NCI-H748 treated with DMSO at 0.1 percent for 48 hours (cell line): ENCODE measurements at regions not wholly inside any gene's neighbourhood (a gene's known extent, or its start where the extent isn't known, plus 50 kb on each side); places are given as distances from the start of the nearest gene placed in this dataset.

Experiments
- DNase-seq: peaks from one replicate; lab custom pipeline; 2025; lab: John Stamatoyannopoulos, UW

GRCh38 chr2:176648700-176649297 lies 379.6 kb downstream of the MTX2 start:
- peak; percentile 84 for DNase-seq

GRCh38 chr2:176650104-176650837 lies 381.0 kb downstream of the MTX2 start:
- DNase-seq: peak; percentile 28

- no peak for DNase-seq
Measured at GRCh38 chr2:176650838-176651555, 381.8 kb downstream of the MTX2 start.

GRCh38 chr2:176652300-176653182 lies 383.3 kb downstream of the MTX2 start:
- peak; percentile 93 for DNase-seq

GRCh38 chr2:176653479-176654443 lies 384.5 kb downstream of the MTX2 start:
- peak; percentile 70 for DNase-seq

- no peak for DNase-seq
Measured at GRCh38 chr2:176656038-176656775, 387.0 kb downstream of the MTX2 start.

GRCh38 chr2:176656776-176657140 lies 387.5 kb downstream of the MTX2 start:
- DNase-seq: no peak

- no peak for DNase-seq
Measured at GRCh38 chr2:176657393-176657792, 388.2 kb downstream of the MTX2 start.

GRCh38 chr2:176658708-176659107 lies 389.5 kb downstream of the MTX2 start:
- DNase-seq: no peak

DNA sequence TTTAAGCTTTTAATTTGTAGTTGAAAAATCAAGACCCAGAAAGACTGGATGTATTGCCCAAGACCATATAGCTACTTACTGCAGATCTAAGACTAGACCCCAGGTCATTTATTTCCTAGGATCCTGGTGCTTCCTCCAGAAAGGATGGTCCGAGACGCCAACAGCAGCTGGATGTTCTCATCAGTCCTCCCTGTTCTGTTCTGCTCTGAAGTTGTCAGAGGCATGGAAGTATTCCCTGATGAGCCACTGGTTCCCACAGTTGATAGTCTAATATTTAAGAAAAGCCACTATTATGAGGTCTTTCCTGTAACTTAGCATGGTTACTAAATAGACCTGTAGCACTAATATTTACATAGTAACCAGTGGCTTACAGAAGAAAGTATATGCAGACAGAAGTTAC lies 393.5 kb downstream of the MTX2 start:
- no peak for DNase-seq

DNA sequence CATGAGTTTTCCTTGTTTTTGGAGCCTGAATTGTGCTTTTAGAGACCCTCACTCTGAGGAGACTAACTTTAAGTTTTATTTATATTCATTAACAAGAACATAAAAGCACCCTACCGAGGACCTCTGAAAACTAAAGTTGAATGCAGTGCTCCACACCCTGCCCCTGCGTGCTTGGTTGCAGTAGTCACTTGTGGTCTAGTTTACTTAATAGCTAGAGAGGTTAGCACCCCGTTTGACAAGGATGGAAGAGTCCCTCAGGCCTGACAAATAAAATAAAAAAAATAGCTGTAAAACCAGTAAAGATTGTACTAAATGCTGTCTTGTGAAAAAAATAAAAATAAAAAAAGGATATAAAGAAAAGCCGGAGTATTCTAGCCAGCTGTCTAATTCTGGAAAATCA lies 395.2 kb downstream of the MTX2 start:
- DNase-seq: no peak

DNA sequence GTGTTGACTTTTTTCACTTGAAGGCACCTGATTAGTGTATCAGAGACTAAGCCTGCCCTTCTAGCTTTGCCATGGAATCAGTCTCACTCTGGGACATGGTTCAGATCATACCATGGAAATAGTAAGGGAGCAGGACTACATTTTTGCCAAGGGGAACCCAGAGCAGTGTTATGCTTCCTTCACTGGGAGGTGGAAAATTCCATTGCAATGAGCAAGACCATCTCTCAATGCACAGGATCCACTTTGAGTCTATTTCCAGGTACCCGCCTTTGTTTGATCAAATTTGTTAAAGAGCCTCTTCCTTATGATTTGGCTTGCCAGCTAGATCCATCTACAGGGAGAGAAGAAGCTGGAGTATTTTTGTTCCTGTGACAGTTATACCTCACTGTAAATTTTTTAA lies 395.8 kb downstream of the MTX2 start:
- no peak for DNase-seq

DNA sequence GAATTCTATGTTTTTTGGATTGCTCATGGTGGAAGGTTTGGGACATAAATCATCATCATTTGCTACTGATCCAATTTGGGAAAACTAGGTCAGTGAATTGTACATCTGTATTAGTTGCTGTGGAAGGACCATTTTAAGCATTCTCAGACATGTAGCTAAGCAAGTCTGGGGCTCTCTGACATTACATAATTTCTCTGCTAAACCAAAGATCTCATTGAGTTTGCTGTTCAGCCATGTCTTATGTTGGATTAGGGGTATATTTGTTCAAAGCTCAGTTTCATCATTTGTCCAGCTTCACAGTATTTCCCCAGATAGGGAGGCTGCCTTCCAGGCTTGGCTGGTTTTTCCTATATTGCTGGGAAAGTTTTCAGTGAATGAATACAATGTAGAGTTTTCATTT lies 399.7 kb downstream of the MTX2 start:
- DNase-seq: no peak

- no peak for DNase-seq
Measured at GRCh38 chr2:176669398-176670174, 400.3 kb downstream of the MTX2 start.

DNA sequence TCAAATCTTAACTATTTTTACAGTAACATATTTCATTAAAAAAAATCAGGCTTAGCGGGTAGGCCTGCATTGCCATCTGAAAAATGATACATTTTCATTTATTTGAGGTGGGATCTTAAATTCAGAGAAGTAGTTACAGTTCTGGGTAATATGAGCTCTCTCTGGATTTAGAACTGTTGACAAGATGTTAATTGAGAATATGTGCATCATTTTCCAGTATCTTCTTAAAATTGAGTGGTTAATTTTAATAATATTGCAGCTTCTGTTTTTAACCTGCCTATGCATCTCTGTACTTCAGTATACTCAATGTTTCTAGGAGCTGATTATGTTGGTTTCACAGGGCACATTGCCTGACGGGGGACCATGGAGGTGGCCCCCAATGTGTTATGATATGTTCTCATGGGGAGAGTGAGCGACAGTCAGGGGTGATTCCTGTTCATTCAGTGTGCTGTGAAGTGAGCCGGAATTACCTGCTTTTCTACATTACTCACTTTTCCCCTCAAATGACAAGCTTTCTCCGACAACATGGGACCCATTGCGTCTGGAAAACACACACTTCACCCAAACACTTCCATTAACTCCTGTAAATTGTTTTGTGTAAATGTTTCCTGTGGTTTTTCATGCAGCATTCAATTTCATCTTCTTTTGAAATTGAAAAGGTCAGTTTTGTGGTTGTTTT lies 406.2 kb downstream of the MTX2 start:
- DNase-seq: peak; percentile 73

GRCh38 chr2:176677746-176678265 lies 408.6 kb downstream of the MTX2 start:
- DNase-seq: no peak

DNA sequence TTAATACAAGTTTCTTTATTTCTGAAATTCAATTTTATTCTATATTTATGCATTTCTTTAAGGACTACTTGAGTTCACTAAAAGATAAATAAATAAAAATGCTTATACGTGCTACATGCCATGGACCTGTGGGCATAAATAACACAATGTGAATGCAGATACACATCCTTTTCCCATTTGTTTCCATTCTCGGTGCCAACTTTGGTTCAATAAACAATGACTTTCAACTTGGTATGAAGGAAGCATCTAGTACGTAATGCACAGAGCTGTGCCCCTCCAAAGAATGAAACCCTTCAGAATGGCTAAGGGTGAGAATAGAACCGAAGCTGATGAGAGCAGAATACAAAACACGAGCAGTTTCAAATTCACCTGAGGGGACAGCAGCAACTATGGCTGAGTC lies 409.3 kb downstream of the MTX2 start:
- DNase-seq: no peak

GRCh38 chr2:176679061-176679669 lies 409.9 kb downstream of the MTX2 start:
- DNase-seq: no peak
